Stimulated activated CD4-positive, alpha-beta T cell treated with anti-CD3 and anti-CD28 coated beads, Interleukin-4, amount 100 ng/mL, for 4 hours (primary cell): ENCODE measurements at regions not wholly inside any gene's neighbourhood (a gene's known extent, or its start where the extent isn't known, plus 50 kb on each side); places are given as distances from the start of the nearest gene placed in this dataset.
"Not testable (repeated sequence)": the region's sequence is repeated elsewhere in the genome, so short reads cannot be mapped to it uniquely, and the experiment has no call there.

ENCODE experiments used
- DNase-seq, 2 experiments: peaks; one replicate each; pipeline ENCODE4 v3.0.0-alpha.2; 2020

- no peak for DNase-seq
Observed at GRCh38 chr13:19061278-19061677, 120.3 kb downstream of the TUBA3C start.

- DNase-seq, result no peak
Observed at GRCh38 chr13:19060311-19061002, 121.2 kb downstream of the TUBA3C start.

DNA sequence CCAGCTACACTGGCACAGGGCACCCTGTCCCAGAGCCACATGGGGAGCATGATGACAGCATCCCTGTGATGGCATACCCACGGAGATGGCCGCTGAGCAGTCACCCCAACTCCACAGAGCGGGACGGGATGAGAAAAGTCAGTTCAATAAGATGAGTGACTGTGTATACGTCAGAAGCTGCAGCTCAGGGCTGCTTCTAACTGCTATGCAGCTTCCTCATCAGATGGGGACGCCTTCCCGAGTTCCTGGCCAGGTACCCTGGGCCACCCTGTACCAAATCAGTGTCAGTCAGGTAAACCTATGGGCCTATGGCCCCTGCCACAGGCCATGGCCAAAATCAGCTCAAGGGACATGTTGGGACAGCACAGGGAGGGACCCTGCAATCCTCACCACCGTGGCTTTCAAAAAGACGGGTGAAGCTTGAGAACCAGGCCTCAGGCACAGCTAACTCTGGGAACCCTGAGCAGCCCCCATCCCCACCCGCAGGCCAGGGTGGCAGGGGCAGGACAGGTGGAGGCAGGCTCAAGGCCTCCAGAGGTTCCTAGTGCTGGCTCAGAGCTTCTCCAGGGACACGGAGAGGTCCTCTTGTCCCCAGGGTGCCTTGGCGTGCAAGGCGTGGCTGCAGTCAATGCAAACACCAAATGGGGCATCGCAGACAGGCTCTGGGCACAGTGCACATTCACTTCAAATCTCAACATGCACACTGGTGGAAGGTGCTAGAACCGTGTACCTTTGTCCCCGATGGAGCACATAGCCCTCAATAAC, 122.4 kb downstream of the TUBA3C start:
- no peak for DNase-seq

DNA sequence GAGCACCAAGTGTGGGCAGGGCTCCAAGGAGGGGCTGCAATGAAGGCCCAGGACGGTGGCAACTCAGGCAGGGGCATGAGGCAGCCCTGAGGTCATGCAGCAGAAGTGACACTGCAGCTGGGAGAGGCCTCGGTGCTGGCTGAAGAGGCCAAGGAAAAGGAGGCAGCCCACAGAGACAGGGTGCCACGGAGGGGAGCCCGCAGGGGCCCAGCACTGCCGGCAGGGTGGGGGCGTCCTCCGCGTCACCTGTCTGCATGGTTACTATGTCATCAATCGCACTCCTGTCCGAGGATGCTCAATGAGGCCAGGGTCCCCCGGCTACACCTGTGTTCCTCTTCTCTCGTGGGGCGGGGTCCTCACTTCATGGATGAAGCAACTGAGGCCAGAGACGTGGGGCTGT, 123.1 kb downstream of the TUBA3C start:
- no peak for DNase-seq

DNA sequence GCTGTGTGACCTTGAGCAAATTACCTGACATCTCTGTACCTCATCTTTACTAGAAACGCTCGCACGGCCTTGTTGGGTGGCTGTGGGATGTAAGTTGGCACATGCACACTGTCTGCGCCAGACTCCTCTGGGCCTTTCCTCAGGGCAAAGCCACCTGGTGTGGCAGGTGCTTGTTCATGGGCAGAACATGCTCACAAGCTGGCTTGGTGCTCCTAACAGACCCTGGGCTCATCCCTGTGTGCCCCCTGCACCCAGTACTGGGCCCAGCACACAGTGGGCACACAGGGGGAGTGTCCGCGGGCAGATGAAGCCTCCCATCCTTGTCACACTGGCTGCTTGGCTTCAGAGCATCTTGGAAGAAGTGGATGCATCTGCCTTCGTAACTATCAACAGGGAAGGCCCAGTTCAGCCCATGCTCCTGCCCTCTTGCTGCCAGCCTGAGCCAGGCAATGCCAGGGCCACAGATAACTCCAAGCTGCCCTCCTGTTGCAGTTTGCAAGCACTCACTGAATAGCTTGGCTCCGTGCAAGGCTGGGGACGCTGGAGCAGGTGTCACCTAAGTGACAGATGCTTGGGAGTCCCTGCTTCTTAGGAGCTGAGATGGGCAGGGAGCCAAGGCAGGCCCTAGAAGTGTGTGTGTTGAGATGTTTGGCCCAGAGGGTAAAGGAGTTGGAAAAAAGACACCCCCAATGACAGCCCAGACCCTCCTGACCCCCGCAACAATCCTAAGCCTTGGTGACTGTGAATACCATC, 123.9 kb downstream of the TUBA3C start:
- no peak for DNase-seq

DNA sequence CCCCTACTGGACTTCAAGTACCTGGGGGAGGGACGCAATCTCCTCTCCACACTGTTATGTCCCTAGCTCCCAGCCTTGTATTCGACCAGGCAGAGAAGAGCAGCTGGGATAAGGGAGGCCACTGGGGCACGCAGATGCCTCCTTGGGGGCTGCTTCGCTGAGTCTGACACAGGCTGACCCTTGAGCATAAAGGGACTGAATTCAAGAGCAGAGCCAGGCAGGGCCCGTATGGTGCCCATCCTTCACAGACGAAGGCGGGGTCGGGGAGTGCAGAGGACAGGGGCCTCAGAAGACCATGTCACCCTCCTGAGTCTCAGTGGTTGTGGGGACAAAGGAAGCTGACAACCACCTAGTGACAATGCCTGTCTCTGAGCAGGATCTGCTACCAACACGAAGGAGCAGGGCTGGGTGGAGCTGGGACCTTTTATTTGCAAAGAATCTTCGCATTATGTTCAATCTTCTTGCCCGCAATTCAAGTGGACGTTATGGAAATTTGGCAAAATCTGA, 124.6 kb downstream of the TUBA3C start:
- DNase-seq, result no peak

DNA sequence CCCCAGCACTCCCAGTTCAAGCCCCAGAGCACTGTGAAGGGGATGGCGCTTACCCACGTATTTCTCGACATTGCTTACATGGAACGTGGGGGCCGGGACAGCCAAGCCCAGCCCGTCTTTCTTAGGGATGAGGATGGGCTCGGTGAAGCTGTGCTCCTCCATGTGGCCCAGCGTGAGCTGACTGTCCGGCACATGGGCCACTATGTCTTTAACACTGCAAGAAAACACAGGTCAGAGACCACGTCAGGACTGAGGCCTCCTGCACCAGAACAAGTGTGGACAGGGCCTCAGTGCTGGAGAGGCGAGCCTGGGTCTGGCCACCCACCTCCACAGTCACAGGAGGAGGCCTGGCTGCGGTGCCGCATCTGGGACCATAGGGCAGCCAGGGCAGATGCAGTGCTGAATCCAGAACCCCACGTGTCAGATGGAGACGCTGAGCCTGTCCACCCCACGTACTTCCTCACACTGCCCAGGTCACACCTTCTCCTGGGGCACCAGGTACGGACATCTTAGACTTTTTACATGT, 125.2 kb downstream of the TUBA3C start:
- no peak for DNase-seq

DNA sequence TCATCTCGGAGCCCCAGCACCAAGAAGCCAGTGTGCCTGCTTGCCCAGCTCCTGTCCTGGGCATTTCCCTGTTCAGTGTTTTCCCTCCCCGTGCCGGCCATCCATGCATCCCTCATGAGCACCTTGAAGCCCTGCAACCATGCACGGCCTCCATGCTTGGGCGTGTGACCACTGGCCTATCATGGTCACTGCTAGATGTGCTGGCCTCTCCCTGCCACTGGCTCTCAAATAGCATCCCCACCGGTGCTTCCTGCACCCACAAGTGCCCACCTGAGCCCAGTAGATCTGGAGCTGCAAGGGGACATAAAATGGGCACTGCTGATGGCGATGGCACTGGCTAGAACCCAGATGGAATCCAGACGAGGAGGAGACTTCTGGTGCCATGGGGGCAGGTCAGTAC, 126.0 kb downstream of the TUBA3C start:
- DNase-seq, result no peak

GRCh38 chr13:19053561-19053960, 128.1 kb downstream of the TUBA3C start:
- DNase-seq, result no peak

GRCh38 chr13:19052931-19053330, 128.7 kb downstream of the TUBA3C start:
- no peak for DNase-seq

GRCh38 chr13:19052180-19052579, 129.4 kb downstream of the TUBA3C start:
- DNase-seq, result no peak

DNA sequence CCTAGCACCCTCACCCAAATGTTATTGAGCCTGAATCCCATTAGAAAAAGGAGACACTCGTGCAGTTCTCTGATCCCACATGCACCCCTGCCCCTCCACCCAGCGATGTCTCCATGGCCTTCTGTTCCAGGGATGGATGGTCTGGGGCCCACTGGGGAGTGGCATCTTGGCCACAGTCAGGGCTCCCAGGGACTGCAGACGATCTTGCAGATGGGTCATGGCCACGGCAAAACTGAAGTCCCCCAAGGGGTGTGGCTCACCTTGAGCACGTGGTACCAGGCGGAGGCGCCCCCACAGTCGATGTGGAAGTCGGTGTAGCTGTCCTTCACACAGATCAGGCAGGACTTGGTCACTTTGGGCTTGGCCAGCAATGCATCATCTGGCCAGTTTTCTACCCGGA, 130.7 kb downstream of the TUBA3C start:
- DNase-seq, result no peak

DNA sequence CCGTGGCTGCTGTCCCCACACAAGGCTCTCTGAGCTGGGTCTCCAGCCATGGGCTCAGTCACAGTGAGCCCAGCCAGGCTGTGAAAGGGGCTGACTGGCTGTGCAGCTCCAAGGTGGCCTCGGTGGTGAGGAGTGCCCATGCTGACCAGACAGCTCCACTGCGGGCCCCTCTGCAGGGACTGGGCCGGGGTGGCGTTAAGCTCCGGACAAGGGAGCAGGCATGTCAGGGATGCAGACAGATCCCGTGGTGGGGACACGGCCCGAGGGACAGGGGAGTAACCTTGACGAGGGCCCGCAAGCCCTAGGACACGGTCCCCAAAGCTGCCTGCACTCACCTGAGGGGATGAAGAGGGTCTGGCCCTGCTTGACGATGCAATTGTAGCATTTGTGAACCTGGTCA, 132.0 kb downstream of the TUBA3C start:
- DNase-seq, result not testable (repeated sequence)

GRCh38 chr13:19048381-19048780, 133.2 kb downstream of the TUBA3C start:
- no peak for DNase-seq

DNA sequence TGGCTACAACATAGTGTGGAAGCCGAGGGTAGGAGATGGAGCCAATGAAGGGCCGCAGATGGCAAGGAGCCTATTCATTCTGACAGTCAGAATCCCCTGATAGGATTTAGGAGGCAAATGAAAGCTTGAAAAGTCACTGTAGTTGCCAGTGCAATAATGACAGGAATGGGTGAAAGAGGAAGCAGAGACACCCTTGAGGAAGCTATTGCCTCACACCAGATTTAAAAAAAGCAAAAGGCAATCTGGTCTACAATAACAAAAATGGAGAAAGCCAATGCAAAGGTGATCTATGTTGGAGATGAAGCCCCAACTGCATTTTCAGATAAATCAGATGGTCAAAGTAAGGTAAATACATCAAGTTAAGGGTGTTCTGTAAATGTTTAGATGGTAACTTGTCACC, 158.5 kb downstream of the TUBA3C start:
- no peak for DNase-seq

GRCh38 chr13:19020988-19021387, 160.6 kb downstream of the TUBA3C start:
- DNase-seq, result no peak

GRCh38 chr13:18998389-18998788, 183.2 kb downstream of the TUBA3C start:
- DNase-seq, result no peak

GRCh38 chr13:18996627-18997051, 185.0 kb downstream of the TUBA3C start:
- DNase-seq, result no peak

- DNase-seq, result no peak
Observed at GRCh38 chr13:18996221-18996620, 185.4 kb downstream of the TUBA3C start.

GRCh38 chr13:18995259-18995873, 186.3 kb downstream of the TUBA3C start:
- DNase-seq, result no peak

DNA sequence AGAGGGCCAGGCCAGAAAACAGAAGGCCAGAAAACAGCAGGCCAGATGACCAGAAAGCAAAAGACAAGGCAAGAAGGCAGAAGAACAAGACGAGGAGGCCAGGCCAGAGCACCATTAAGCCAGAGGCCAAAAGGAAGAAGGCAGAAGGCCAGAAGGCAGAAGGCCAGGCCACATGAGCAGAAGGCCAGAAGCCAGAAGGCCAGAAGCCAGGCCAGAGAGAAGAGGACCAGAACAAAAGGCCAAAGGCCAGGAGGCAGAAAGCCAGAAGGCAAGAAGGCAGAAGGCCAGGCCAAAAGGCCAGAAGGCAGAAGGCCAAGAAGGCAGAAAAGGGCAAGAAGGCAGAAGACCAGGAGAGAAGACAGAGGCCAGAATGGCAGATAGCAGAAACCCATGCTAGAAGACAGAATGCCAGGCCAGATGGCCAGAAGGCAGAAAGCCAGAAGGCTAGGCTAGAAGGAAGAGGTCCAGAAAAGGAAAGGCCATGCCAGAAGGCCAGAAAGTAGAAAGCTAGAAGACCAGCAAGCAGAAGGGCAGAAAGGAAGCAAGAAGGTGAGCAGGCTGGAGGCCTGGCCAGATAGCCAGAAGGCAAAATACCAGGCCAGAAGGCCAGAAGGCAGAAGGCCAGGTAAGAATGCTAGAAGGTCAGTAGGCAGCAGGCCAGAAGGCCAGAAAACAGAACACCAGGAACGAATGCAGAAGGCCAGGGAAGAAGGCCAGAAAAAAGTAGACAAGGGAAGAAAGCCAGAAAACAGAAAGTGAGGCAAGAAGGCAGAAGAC, 187.6 kb downstream of the TUBA3C start:
- no peak for DNase-seq

DNA sequence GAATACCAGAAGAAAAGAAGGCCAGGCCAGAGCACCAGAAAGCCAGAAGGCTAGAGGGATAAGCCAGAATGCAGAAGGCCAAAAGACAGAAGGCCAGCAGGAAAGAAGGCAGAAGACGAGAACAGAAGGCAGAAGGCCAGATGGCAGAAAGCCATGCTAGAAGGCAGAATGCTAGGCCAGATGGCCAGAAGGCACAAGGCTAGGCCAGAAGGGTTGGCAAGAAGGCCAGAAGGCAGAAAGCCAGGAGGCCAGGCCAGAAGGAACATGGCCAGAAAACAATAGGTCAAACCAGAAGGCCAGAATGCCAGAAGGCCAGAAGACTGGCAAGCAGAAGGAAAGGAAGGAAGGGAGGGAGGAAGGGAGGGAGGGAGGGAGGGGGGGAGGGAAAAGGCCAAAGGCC, 188.8 kb downstream of the TUBA3C start:
- DNase-seq, result no peak
